ENCODE measurements at regions not wholly inside any gene's neighbourhood (a gene's known extent, or its start where the extent isn't known, plus 50 kb on each side); places are given as distances from the start of the nearest gene placed in this dataset.
"Not testable (repeated sequence)": the region's sequence is repeated elsewhere in the genome, so short reads cannot be mapped to it uniquely, and the experiment has no call there.

GRCh38 chr3:153629148-153629547, 467.1 kb downstream of the RAP2B start:
- Mint-ChIP-seq H3K27me3 (no peaks in the 10 kb centered on the region), H3K36me3 (ENCODE audit: low read depth) (peaks cover under 1% of the 10 kb centered on the region), H3K4me3 (no peak overlapping the region), H3K4me1 (peaks cover 61% of the 10 kb centered on the region), H3K27ac (no peak overlapping the region), H3K9me3 (no peaks in the 10 kb centered on the region)
- POLR2A ChIA-PET = interaction anchor here (1.1 kb wide), 1 partner anchor 408 kb away, joined by 3 read pairs; no protein-coding TSS in a partner anchor
- no peak for DNase-seq
- CTCF ChIA-PET = no interaction called here

- no peaks in the 10 kb centered on the region for H3K36me3 Mint-ChIP-seq (ENCODE audit: low read depth)
- H3K27ac Mint-ChIP-seq = no peak overlapping the region
- H3K4me3 Mint-ChIP-seq = no peak overlapping the region
- H3K4me1 Mint-ChIP-seq = peaks cover 52% of the 10 kb centered on the region
- H3K27me3 Mint-ChIP-seq = no peaks in the 10 kb centered on the region
- ChIA-PET POLR2A (interaction anchor here (2.9 kb wide), 1 partner anchor 9 kb away, joined by 12 read pairs; no protein-coding TSS in a partner anchor), CTCF (interaction anchor here (1.5 kb wide), 1 partner anchor 137 kb away, joined by 3 read pairs; no protein-coding TSS in a partner anchor)
- no peaks in the 10 kb centered on the region for H3K9me3 Mint-ChIP-seq
- DNase-seq = no peak
These were observed 469.1 kb downstream of the RAP2B start for GRCh38 chr3:153631102-153631501.

DNA sequence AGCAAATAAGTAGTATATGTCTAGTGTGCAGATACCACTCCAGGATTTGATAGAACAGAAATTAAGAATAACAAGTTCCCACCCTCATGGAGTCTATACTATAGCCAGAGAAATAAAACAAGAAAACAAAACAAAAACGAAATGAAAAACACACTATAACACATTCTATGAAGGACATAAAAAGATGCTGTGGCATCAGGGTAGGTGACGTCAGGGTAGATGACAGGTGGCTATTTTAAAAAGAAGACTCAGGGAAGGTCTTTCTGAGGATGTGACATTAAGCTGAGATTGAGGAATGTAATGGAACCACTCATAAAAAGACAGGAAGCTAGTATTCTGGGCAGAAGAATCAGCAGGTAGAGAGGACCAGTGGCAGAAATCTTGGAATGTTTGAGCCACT, 469.6 kb downstream of the RAP2B start:
- ChIA-PET CTCF (no interaction called here), POLR2A (interaction anchor here (2.9 kb wide), 1 partner anchor 10 kb away, joined by 12 read pairs; no protein-coding TSS in a partner anchor)
- no peak for DNase-seq
- H3K4me3 Mint-ChIP-seq = no peak overlapping the region
- no peaks in the 10 kb centered on the region for H3K36me3 Mint-ChIP-seq (ENCODE audit: low read depth)
- H3K9me3 Mint-ChIP-seq = no peaks in the 10 kb centered on the region
- peaks cover 46% of the 10 kb centered on the region for H3K4me1 Mint-ChIP-seq
- H3K27me3 Mint-ChIP-seq = no peaks in the 10 kb centered on the region
- no peak overlapping the region for H3K27ac Mint-ChIP-seq

DNA sequence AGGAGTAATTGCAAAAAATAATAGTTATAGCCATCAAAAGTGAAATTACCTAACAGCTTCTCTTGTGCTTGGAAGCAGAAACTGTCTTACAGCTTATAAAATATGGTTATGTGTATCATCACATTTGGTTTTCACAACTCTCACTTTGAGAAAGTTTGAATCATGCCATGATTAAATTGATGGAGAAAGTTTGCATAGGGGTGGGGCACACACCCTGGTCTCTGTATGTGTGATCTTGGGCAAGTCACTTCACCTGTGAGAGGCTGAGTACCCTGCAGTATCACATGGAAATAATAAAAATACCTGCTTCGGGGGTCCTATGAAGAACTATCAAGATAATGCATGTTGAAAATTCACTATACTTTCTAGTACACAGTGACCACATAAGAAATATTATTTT, 471.4 kb downstream of the RAP2B start:
- Mint-ChIP-seq H3K9me3 (no peaks in the 10 kb centered on the region), H3K4me3 (no peak overlapping the region), H3K36me3 (ENCODE audit: low read depth) (no peaks in the 10 kb centered on the region), H3K27ac (no peak overlapping the region), H3K4me1 (peaks cover 34% of the 10 kb centered on the region), H3K27me3 (no peaks in the 10 kb centered on the region)
- ChIA-PET CTCF (no interaction called here), POLR2A (no interaction called here)
- no peak for DNase-seq

GRCh38 chr3:153634683-153635082, 472.7 kb downstream of the RAP2B start:
- ChIA-PET POLR2A (no interaction called here), CTCF (interaction anchor here (1.4 kb wide), 1 partner anchor 13 kb away, joined by 3 read pairs; no protein-coding TSS in a partner anchor)
- Mint-ChIP-seq H3K36me3 (ENCODE audit: low read depth) (no peaks in the 10 kb centered on the region), H3K27me3 (no peaks in the 10 kb centered on the region), H3K4me1 (peaks cover 26% of the 10 kb centered on the region), H3K9me3 (no peaks in the 10 kb centered on the region), H3K27ac (no peak overlapping the region), H3K4me3 (no peak overlapping the region)
- no peak for DNase-seq

GRCh38 chr3:153639631-153640030, 477.6 kb downstream of the RAP2B start:
- no peaks in the 10 kb centered on the region for H3K27me3 Mint-ChIP-seq
- H3K4me3 Mint-ChIP-seq = no peak overlapping the region
- H3K4me1 Mint-ChIP-seq = peaks cover 28% of the 10 kb centered on the region
- H3K36me3 Mint-ChIP-seq (ENCODE audit: low read depth) = peaks cover 13% of the 10 kb centered on the region
- ChIA-PET CTCF (interaction anchor here (0.6 kb wide), 1 partner anchor 500 kb away, joined by 3 read pairs; no protein-coding TSS in a partner anchor), POLR2A (interaction anchor here (0.9 kb wide), 1 partner anchor 18 kb away, joined by 3 read pairs; no protein-coding TSS in a partner anchor)
- H3K27ac Mint-ChIP-seq = no peak overlapping the region
- H3K9me3 Mint-ChIP-seq = peaks cover 16% of the 10 kb centered on the region
- DNase-seq = no peak

GRCh38 chr3:153640689-153641665, 479.0 kb downstream of the RAP2B start:
- H3K4me1 Mint-ChIP-seq = peaks cover 20% of the 10 kb centered on the region
- POLR2A ChIA-PET = no interaction called here

DNA sequence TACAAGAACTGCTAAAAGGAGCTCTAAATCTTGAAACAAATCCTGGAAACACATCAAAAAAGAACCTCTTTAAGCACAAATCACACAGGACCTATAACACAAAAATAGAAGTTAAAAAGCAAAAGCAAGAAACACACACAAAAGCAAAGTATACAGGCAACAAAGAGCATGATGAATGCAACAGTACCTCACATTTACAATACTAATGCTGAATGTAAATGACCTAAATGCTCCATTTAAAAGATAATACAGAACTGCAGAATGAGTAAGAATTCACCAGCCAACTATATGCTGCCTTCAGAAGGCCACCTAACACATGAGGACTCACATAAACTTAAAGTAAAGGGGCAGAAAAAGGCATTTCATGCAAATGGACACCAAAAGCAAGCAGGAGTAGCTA, 478.6 kb upstream of the ARHGEF26 start:
- DNase-seq, H3K27me3 Mint-ChIP-seq, CTCF ChIA-PET, POLR2A ChIA-PET, H3K4me3 Mint-ChIP-seq, H3K27ac Mint-ChIP-seq: not testable (repeated sequence)
- Mint-ChIP-seq H3K4me1 (peaks cover 20% of the 10 kb centered on the region), H3K36me3 (ENCODE audit: low read depth) (peaks cover 13% of the 10 kb centered on the region), H3K9me3 (peaks cover 16% of the 10 kb centered on the region)

More at GRCh38 chr3:153640689-153641665, 479.0 kb downstream of the RAP2B start:
- no peak for DNase-seq
- Mint-ChIP-seq H3K4me3 (no peak overlapping the region), H3K9me3 (peaks cover 16% of the 10 kb centered on the region), H3K27me3 (no peaks in the 10 kb centered on the region), H3K36me3 (ENCODE audit: low read depth) (peaks cover 13% of the 10 kb centered on the region), H3K27ac (no peak overlapping the region)
- CTCF ChIA-PET = no interaction called here

GRCh38 chr3:153643471-153643870, 477.7 kb upstream of the ARHGEF26 start:
- peak overlapping the region; percentile 15 for H3K4me3 Mint-ChIP-seq
- peaks cover 13% of the 10 kb centered on the region for H3K36me3 Mint-ChIP-seq (ENCODE audit: low read depth)
- peaks cover 16% of the 10 kb centered on the region for H3K9me3 Mint-ChIP-seq
- H3K4me1 Mint-ChIP-seq = peaks cover 20% of the 10 kb centered on the region
- POLR2A ChIA-PET = interaction anchor here (0.7 kb wide), 1 partner anchor 19 kb away, joined by 4 read pairs; no protein-coding TSS in a partner anchor
- H3K27ac Mint-ChIP-seq = peak overlapping the region; percentile 66
- H3K27me3 Mint-ChIP-seq, CTCF ChIA-PET, DNase-seq: not testable (repeated sequence)

DNA sequence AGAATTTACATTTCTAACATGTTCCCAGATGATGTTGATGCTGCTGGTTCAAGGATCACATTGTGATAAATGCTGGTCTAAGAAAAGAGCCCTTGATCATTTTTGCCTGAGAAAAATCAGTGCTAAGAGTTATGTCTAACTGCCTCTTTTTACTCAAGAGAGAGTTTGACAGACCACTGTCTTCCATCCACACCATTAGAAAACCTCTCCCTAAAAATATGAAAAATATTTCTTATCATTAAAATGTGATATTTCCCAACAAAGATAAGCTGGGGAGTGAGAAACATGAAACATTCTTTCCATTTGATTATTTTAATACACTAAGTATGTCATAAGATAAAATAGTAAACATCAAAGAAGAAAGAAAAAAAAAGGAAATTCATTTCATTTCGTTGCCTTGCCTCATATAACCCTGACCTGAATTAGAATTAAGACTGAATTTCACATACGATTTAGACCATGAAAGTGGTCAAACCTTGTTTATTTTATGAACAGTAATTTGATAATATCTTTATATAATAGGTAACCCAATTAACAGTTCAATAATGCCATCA, 471.8 kb upstream of the ARHGEF26 start:
- H3K27ac Mint-ChIP-seq = no peak overlapping the region
- no peak for DNase-seq
- H3K9me3 Mint-ChIP-seq = peaks cover 2% of the 10 kb centered on the region
- H3K27me3 Mint-ChIP-seq = no peaks in the 10 kb centered on the region
- ChIA-PET CTCF (no interaction called here), POLR2A (no interaction called here)
- H3K4me1 Mint-ChIP-seq = no peaks in the 10 kb centered on the region
- no peaks in the 10 kb centered on the region for H3K36me3 Mint-ChIP-seq (ENCODE audit: low read depth)
- no peak overlapping the region for H3K4me3 Mint-ChIP-seq

- H3K27me3 Mint-ChIP-seq = no peaks in the 10 kb centered on the region
- peaks cover 3% of the 10 kb centered on the region for H3K36me3 Mint-ChIP-seq (ENCODE audit: low read depth)
- DNase-seq = no peak
- no peak overlapping the region for H3K27ac Mint-ChIP-seq
- no peaks in the 10 kb centered on the region for H3K4me1 Mint-ChIP-seq
- CTCF ChIA-PET = interaction anchor here (0.6 kb wide), 1 partner anchor 26 kb away, joined by 4 read pairs; no protein-coding TSS in a partner anchor
- POLR2A ChIA-PET = no interaction called here
- no peak overlapping the region for H3K4me3 Mint-ChIP-seq
- peaks cover 3% of the 10 kb centered on the region for H3K9me3 Mint-ChIP-seq
These were observed 469.1 kb upstream of the ARHGEF26 start for GRCh38 chr3:153652076-153652475.

DNA sequence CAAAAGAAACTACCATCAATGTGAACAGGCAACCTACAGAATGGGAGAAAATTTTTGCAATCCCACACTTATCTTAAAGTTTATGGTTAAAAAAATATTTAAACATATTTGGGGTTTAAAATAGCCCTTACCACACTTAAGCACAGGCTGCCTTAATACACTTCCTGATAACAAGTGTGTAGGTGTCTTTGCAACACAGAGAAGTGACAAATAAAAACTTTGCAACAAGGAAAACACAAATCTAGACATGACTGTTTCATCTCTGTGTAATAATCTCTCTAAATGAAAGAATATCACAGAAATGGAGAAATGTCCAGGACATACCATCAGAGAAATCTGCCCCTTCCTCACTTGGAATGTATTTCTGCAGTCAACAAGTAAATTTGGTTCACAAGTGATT, 464.1 kb upstream of the ARHGEF26 start:
- H3K36me3 Mint-ChIP-seq (ENCODE audit: low read depth) = peaks cover 3% of the 10 kb centered on the region
- CTCF ChIA-PET = no interaction called here
- H3K27me3 Mint-ChIP-seq = no peaks in the 10 kb centered on the region
- POLR2A ChIA-PET = no interaction called here
- no peak overlapping the region for H3K27ac Mint-ChIP-seq
- no peak for DNase-seq
- H3K9me3 Mint-ChIP-seq = peaks cover 6% of the 10 kb centered on the region
- no peak overlapping the region for H3K4me3 Mint-ChIP-seq
- H3K4me1 Mint-ChIP-seq = no peaks in the 10 kb centered on the region

- H3K9me3 Mint-ChIP-seq = peaks cover 8% of the 10 kb centered on the region
- peaks cover 3% of the 10 kb centered on the region for H3K36me3 Mint-ChIP-seq (ENCODE audit: low read depth)
- no peaks in the 10 kb centered on the region for H3K4me1 Mint-ChIP-seq
- H3K27ac Mint-ChIP-seq = no peak overlapping the region
- no peak for DNase-seq
- no peak overlapping the region for H3K4me3 Mint-ChIP-seq
- CTCF ChIA-PET = no interaction called here
- no peaks in the 10 kb centered on the region for H3K27me3 Mint-ChIP-seq
- POLR2A ChIA-PET = no interaction called here
These were observed 463.7 kb upstream of the ARHGEF26 start for GRCh38 chr3:153657461-153657860.
